GM12878 (cell line): ENCODE measurements at regions not wholly inside any gene's neighbourhood (a gene's known extent, or its start where the extent isn't known, plus 50 kb on each side); places are given as distances from the start of the nearest gene placed in this dataset.

Experiments
- ATAC-seq: fragments of 200-7000 bp; cut with Tn5 transposase; 3 replicates; pipeline ENCODE4 v1.9.1; 2020; ENCODE audit warnings: mild to moderate bottlenecking, moderate library complexity
- BruUV-seq: library from RNA; stranded (reverse); fragments of 400-500 nt; replicated peaks from 2 replicates; lab custom pipeline; 2021; lab: Mats Ljungman, UMichigan
- CTCF ChIA-PET: fragments of 300-600 bp; sonication (Branson Sonifier 250); formaldehyde crosslinking; extraction: SDS; loops from one replicate; lab custom pipeline; 2021; ENCODE audit warnings: inconsistent platforms; lab: Yijun Ruan, JAX
- POLR2A ChIA-PET: fragments of 350-600 bp; formaldehyde crosslinking; extraction: SDS; loops from one replicate; lab custom pipeline; 2021; ENCODE audit warnings: inconsistent platforms; lab: Charles Lee
- RAD21 ChIA-PET: fragments of 300-600 bp; sonication (Branson Sonifier 250); formaldehyde crosslinking; loops from one replicate; lab custom pipeline; 2023; ENCODE audit warnings: antibody characterized with exemption; ENCODE audit not compliant: unreplicated experiment; lab: Charles Lee
- SMC1A ChIA-PET: fragments of 300-600 bp; sonication (Branson Sonifier 250); formaldehyde crosslinking; loops from one replicate; lab custom pipeline; 2023; ENCODE audit not compliant: unreplicated experiment, uncharacterized antibody; lab: Charles Lee
- DNase-seq: peaks from one replicate; pipeline ENCODE4 v3.0.0-alpha.2; 2011; ENCODE audit warnings: low read depth, low spot score
- FAIRE-seq: peaks from 3 replicates; lab custom pipeline; 2011; peaks lifted over from hg19 to GRCh38; lab: Jason Lieb, UNC
- H2AFZ ChIP-seq: 2 replicates; pipeline ENCODE4 v1.6.0; 2011; ENCODE audit warnings: low read depth, low read length, control low read depth; ENCODE audit not compliant: control insufficient read depth
- H3K27ac ChIP-seq: 2 replicates; pipeline ENCODE4 v1.5.1; 2011; ENCODE audit warnings: control low read depth; ENCODE audit not compliant: control insufficient read depth, insufficient read depth
- H3K27me3 ChIP-seq, 2 experiments: replicated peaks in 1 of 2; 2 replicates each; pipeline versions ENCODE4 v1.6.0 to v1.6.1; 2011; ENCODE audit warnings: low read length in 1 of 2; ENCODE audit not compliant: control insufficient read depth in 2 of 2, insufficient read depth in 2 of 2
- H3K36me3 ChIP-seq, 2 experiments: 2 replicates each; pipeline ENCODE4 v1.5.1; 2011; ENCODE audit warnings: low read length in 1 of 2; ENCODE audit not compliant: control insufficient read depth in 2 of 2, insufficient read depth in 2 of 2
- H3K4me1 ChIP-seq: 2 replicates; pipeline ENCODE4 v1.6.1; 2011; ENCODE audit warnings: mild to moderate bottlenecking, low read length, moderate library complexity, mixed read lengths; ENCODE audit not compliant: control insufficient read depth, insufficient read depth
- H3K4me2 ChIP-seq: 2 replicates; pipeline ENCODE4 v1.6.0; 2011; ENCODE audit warnings: control low read depth; ENCODE audit not compliant: control insufficient read depth, insufficient read depth
- H3K4me3 ChIP-seq: fragments of 200-600 bp; sonication (generic); 2 replicates; pipeline ENCODE4 v1.5.1; 2016
- H3K79me2 ChIP-seq: 2 replicates; pipeline ENCODE4 v1.6.0; 2011; ENCODE audit warnings: low read length; ENCODE audit not compliant: control insufficient read depth, insufficient read depth
- H3K9ac ChIP-seq: 2 replicates; pipeline ENCODE4 v1.8.0; 2011; ENCODE audit warnings: low read length, control low read depth, mixed read lengths; ENCODE audit not compliant: control insufficient read depth, insufficient read depth
- H3K9me3 ChIP-seq: replicated peaks from 3 replicates; pipeline ENCODE4 v1.5.1; 2011; ENCODE audit warnings: mild to moderate bottlenecking, low read length; ENCODE audit not compliant: control insufficient read depth, insufficient read depth
- H4K20me1 ChIP-seq: 2 replicates; pipeline ENCODE4 v1.6.0; 2011; ENCODE audit not compliant: control insufficient read depth, insufficient read depth
- BRCA1 ChIP-seq: IDR thresholded peaks from 2 replicates; pipeline ENCODE4 v1.6.1; 2011; ENCODE audit warnings: low read depth, low read length, improper control_type of control experiment
- CEBPB ChIP-seq, 2 experiments: fragments of 150-350 bp in 1 of 2; IDR thresholded peaks; 2 replicates each; pipeline ENCODE4 v1.6.1; 2012 to 2014; ENCODE audit warnings: low read depth in 2 of 2, low read length in 2 of 2, borderline replicate concordance in 1 of 2, inconsistent platforms in 1 of 2
- E2F4 ChIP-seq: IDR thresholded peaks from 2 replicates; pipeline ENCODE4 v1.6.1; 2012; ENCODE audit warnings: low read depth, low read length, improper control_type of control experiment
- MEF2B ChIP-seq: fragments of 450-650 bp; IDR thresholded peaks from 2 replicates; pipeline ENCODE4 v1.6.1; 2018; ENCODE audit warnings: mild to moderate bottlenecking, moderate library complexity; ENCODE audit not compliant: partially characterized antibody, poor library complexity, severe bottlenecking
- RBBP5 ChIP-seq: fragments of 200-600 bp; sonication (generic); conservative IDR thresholded peaks from 2 replicates; pipeline ENCODE4 v1.6.1; 2016
- RUNX3 ChIP-seq: IDR thresholded peaks from 2 replicates; pipeline ENCODE4 v1.6.1; 2012; ENCODE audit warnings: low read length, inconsistent platforms
- SIX5 ChIP-seq: IDR thresholded peaks from 2 replicates; pipeline ENCODE4 v1.6.1; 2011; ENCODE audit warnings: mild to moderate bottlenecking, low read depth, low read length, moderate library complexity; ENCODE audit not compliant: severe bottlenecking
- SRF ChIP-seq, 2 experiments: IDR thresholded peaks; 2 replicates each; pipeline ENCODE4 v1.6.1; 2011; ENCODE audit warnings: low read depth in 2 of 2, low read length in 2 of 2, mild to moderate bottlenecking in 1 of 2, moderate library complexity in 1 of 2
- WGBS: methylation state at CpG from one replicate; pipeline ENCODE4 v1.1.6; 2016; ENCODE audit warnings: low lambda C conversion rate; ENCODE audit not compliant: insufficient replicate concordance, insufficient coverage; ENCODE audit errors: missing lambda C conversion rate; 5-methylcytosine and 5-hydroxymethylcytosine counted together
- in situ Hi-C: fragments of 300-500 bp; cut with MboI; formaldehyde crosslinking; loops from 9 replicates; pipeline ENCODE4 v1.14.3; 2018; ENCODE audit warnings: mixed read lengths
- intact Hi-C: fragments of 100-400 bp; cut with micrococcal nuclease; formaldehyde crosslinking; loops from one replicate; pipeline ENCODE4 v1.14.2; 2022; ENCODE audit not compliant: unreplicated experiment

- BruUV-seq: no TSS peak
- no peak overlapping the region for H3K4me3 ChIP-seq
- intact Hi-C loops (no loop called here), in situ Hi-C loops (no loop called here)
- H4K20me1 ChIP-seq: no peaks in the 10 kb centered on the region
- no peak overlapping the region for H3K4me2 ChIP-seq
- 25% methylated on average over 1 of the region's 1 CpG for WGBS
- no peak overlapping the region for H3K9ac ChIP-seq
- H3K79me2 ChIP-seq: no peaks in the 10 kb centered on the region
- no peak overlapping the region for H3K27ac ChIP-seq
- ChIA-PET RAD21 (no interaction called here), SMC1A (no interaction called here), CTCF (no interaction called here), POLR2A (no interaction called here)
- H3K36me3 ChIP-seq: no peaks in the 10 kb centered on the region
- no peak for ATAC-seq
- no peaks in the 10 kb centered on the region for H3K27me3 ChIP-seq
- no peaks in the 10 kb centered on the region for H3K4me1 ChIP-seq
- H3K9me3 ChIP-seq: no peaks in the 10 kb centered on the region
- H2AFZ ChIP-seq: no peak overlapping the region
- TF ChIP-seq RBBP5 (no peak), SIX5 (no peak), CEBPB (IDR thresholded peaks at IDR 0.05; ENCODE audit: borderline replicate concordance in 1 of 2, low read depth in 2 of 2, low read length in 2 of 2) (no peak), BRCA1 (no peak), SRF (IDR thresholded peaks at IDR 0.05; ENCODE audit: low read depth in 2 of 2, low read length in 2 of 2) (no peak)
- no peak for FAIRE-seq
- no peak for DNase-seq
Measured at GRCh38 chr4:23353200-23353599, 536.6 kb downstream of the PPARGC1A start.

GRCh38 chr4:23348789-23349498 is 540.9 kb downstream of the PPARGC1A start:
- SMC1A ChIA-PET: interaction anchor here (1.3 kb wide), 1 partner anchor 12 kb away, joined by 5 read pairs; no protein-coding TSS in a partner anchor
- in situ Hi-C loops: loop anchor here (25.0 kb wide), 1 partner anchor 1238 kb away; the partner anchor contains the start of gene DHX15

More at GRCh38 chr4:23348789-23349498, 540.9 kb downstream of the PPARGC1A start:
- ChIA-PET CTCF (interaction anchor here (1.0 kb wide), 1 partner anchor 10 kb away, joined by 3 read pairs; no protein-coding TSS in a partner anchor), POLR2A (interaction anchor here (0.9 kb wide), 1 partner anchor 15 kb away, joined by 3 read pairs; no protein-coding TSS in a partner anchor), RAD21 (interaction anchor here (1.1 to 1.3 kb wide), 2 partner anchors 15 to 17 kb away, joined by 3 to 4 read pairs; no protein-coding TSS in a partner anchor)
- WGBS: 3% methylated on average over 2 of the region's 2 CpGs
- Histone ChIP-seq H4K20me1 (no peaks in the 10 kb centered on the region), H3K27ac (no peak overlapping the region), H3K4me3 (no peak overlapping the region), H3K4me2 (no peak overlapping the region), H3K79me2 (no peaks in the 10 kb centered on the region), H3K36me3 (no peaks in the 10 kb centered on the region), H3K9ac (no peak overlapping the region), H2AFZ (no peak overlapping the region), H3K27me3 (no peaks in the 10 kb centered on the region), H3K9me3 (no peaks in the 10 kb centered on the region; the same call in 2 of the 3 replicates), H3K4me1 (no peaks in the 10 kb centered on the region)
- DNase-seq: no peak
- no TSS peak for BruUV-seq
- intact Hi-C loops: no loop called here
- peak; percentile 71 for ATAC-seq
- FAIRE-seq: no peak
- TF ChIP-seq MEF2B: peak; percentile 60
- TF ChIP-seq RUNX3: peak; percentile 45; the same call in 1 of the 2 replicates
- TF ChIP-seq E2F4: no peak
